ENCODE measurements at regions not wholly inside any gene's neighbourhood (a gene's known extent, or its start where the extent isn't known, plus 50 kb on each side); places are given as distances from the start of the nearest gene placed in this dataset.

DNA sequence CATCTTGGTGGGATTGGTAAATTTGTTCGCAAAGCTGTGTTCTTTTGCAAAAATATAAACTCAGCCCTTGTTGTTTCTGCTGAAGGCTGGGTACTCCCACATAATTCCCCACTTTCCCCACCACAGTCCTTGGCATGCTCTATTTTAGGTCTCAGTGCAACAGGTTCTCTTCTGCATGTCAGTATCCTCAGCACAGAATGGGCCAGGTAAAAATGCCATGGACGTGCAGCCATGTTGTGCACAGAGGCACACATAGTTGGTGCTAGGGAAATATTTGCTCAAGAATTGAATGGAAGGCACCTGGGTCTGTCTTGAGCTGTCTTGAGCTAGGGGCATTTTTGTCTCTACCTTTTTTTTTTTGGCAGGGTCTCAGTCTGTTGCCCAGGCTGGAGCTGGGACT lies 87.8 kb upstream of the LHX5 start:
- DNase-seq (ENCODE audit: extremely low read depth, low read depth), result no peak
- TF ChIP-seq, protein P1, sequence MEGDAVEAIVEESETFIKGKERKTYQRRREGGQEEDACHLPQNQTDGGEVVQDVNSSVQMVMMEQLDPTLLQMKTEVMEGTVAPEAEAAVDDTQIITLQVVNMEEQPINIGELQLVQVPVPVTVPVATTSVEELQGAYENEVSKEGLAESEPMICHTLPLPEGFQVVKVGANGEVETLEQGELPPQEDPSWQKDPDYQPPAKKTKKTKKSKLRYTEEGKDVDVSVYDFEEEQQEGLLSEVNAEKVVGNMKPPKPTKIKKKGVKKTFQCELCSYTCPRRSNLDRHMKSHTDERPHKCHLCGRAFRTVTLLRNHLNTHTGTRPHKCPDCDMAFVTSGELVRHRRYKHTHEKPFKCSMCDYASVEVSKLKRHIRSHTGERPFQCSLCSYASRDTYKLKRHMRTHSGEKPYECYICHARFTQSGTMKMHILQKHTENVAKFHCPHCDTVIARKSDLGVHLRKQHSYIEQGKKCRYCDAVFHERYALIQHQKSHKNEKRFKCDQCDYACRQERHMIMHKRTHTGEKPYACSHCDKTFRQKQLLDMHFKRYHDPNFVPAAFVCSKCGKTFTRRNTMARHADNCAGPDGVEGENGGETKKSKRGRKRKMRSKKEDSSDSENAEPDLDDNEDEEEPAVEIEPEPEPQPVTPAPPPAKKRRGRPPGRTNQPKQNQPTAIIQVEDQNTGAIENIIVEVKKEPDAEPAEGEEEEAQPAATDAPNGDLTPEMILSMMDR (IDR thresholded peaks at IDR 0.05; ENCODE audit: low read depth, low read length), result no peak

DNA sequence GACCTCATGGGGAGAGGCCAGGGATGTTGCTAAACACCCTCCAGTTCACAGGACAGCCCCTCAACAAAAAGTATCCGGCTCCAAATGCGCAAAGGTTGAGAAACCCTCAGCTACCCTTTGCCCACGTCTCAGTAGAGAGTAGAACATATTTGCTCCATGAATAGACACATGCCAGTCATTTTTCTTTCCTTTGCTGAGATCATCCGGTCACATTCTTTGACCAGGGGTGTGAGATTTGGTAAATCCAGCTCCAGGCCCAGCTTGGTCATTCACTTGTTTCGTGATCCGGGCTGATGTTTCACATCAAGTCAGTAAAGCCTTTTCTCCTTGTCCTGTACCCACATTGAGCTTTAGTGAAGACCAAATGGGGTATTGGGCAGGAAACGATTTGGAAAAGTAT lies 83.6 kb upstream of the LHX5 start:
- TF ChIP-seq, protein P1 (IDR thresholded peaks at IDR 0.05; ENCODE audit: low read depth, low read length), result no peak
- no peak for DNase-seq (ENCODE audit: extremely low read depth, low read depth)

DNA sequence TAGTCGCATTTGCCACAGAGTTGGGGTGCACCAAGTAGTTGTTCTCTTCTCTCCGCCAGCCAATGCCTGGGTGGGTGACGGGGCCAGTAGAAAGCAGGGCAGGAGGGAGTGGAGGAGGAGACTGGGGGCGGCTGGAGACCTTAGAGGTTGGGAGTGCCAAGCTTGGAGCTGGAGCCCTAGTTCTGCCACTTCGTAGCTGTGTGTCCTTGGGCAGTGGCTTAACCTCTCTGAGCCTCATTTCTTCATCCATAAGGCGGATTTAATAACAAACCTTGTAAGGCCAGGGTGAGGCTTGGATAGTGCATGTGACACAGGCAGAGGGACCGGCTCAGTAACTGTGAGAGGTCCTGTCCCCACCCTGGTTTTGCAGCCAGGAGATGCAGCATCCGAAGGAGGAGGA lies 81.1 kb upstream of the LHX5 start:
- no peak for DNase-seq (ENCODE audit: extremely low read depth, low read depth)
- TF ChIP-seq, protein P1 (IDR thresholded peaks at IDR 0.05; ENCODE audit: low read depth, low read length), result no peak

DNA sequence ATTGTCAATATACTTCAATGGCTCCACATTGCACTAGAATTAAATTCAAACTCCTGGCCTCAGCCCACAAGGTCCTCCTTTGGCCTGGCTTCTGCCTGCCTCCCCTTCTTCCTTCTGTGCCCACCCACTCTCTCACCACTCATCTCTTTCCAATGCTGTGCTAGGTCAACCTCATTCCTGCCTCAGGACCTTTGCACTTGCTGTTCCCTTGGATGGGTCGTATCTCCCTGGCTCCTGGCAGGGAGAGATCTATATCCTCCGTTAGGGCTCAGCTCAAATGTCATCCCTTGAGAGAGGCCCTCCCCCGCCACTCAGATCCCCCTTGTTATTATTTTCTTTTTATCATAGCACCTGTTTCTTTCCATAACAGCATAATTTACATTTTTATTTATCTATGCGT lies 79.9 kb upstream of the LHX5 start:
- TF ChIP-seq, protein P1 (IDR thresholded peaks at IDR 0.05; ENCODE audit: low read depth, low read length), result no peak
- no peak for DNase-seq (ENCODE audit: extremely low read depth, low read depth)

DNA sequence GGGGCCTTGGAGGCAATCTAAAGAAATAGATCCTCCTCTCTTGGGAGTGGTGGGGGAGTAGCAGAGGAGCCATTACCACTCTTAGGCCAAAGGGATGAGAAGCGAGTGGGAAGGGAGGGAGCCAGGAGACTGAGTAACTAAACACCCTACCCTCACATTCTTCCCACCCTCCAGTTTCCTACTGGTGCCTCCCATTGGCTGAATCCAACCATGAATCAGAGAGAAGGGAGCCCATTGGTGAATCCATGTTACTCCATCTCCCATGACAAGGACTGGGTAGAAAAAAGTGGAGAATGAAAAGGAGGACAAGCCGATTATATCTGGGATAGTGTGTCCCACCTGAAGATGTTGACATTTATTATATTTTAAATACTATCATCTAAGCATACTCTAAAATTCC lies 76.8 kb upstream of the LHX5 start:
- DNase-seq (ENCODE audit: extremely low read depth, low read depth), result no peak
- TF ChIP-seq, protein P1 (IDR thresholded peaks at IDR 0.05; ENCODE audit: low read depth, low read length), result no peak

DNA sequence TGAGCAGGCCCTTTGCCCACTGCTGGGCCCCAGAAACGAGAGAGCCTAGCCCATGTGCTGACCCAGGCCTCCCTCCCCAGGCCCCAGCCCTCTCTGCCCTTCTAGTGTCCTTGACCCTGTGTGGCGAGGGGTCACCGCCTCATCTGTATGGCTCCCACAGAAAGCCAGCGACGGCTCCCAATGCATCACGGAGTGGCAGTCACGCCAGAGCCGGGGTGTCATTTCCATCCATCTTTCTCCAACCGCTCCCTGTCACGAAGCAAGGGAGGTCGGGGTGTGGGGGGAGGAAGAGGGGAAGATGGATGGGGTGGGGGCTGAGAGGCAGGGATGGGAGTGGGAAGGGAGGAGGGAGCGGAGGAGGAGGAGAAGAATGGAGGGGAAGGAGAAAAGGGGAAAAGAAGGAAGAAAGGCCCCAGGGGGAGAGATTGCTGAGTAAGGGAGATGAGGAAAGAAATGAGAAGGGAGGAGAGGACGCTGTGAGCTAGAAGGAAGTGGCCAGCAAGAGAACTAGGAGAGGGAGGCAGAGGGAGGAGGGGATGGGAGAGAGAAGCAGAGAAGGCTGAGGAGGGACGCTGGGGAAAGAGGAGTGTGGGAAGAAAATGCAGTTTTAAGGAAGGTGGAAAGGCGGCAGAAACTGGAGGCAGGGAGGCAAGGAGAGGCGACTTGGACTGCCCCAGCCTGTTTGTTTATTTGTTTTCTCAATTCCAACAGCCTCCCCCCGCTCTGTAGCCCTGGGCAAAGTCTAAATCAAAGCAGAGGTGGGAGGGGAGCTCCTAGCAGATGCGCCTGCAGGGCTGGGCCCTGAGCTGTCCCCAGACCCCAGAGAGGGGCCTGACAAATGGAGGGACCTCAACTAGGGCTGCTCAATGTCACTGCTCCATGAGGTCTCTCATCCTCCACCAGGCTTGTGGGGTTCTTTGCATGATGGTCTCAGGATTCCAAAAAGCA lies 75.5 kb upstream of the LHX5 start:
- TF ChIP-seq, protein P1 (IDR thresholded peaks at IDR 0.05; ENCODE audit: low read depth, low read length), result no peak
- no peak for DNase-seq (ENCODE audit: extremely low read depth, low read depth)

DNA sequence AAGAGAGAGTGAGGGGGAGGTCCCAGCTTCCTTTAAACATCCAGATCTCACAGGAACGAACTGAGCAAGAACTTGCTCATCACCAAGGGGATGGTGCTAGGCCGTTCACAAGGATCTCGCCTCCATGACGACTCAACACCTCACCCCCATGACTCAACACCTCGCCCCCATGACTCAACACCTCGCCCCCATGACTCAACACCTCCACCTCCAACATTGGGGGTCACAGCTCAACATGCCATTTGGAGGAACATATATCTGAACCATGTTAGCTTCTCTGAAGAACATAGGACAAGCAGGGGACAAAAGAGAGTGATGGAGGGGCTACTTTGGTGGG lies 66.0 kb upstream of the LHX5 start:
- no peak for DNase-seq (ENCODE audit: extremely low read depth, low read depth)
- TF ChIP-seq, protein P1 (IDR thresholded peaks at IDR 0.05; ENCODE audit: low read depth, low read length), result no peak

Measured in AG09319 (cell line).